ENCODE measurements at regions not wholly inside any gene's neighbourhood (a gene's known extent, or its start where the extent isn't known, plus 50 kb on each side); places are given as distances from the start of the nearest gene placed in this dataset.

GRCh38 chr2:59803586-59803985 lies 749.9 kb downstream of the BCL11A start:
- no peaks in the 10 kb centered on the region for H3K27me3 Mint-ChIP-seq
- 95% methylated on average over 6 of the region's 8 CpGs for WGBS (ENCODE audit: insufficient coverage)

GRCh38 chr2:59798687-59799232 lies 754.7 kb downstream of the BCL11A start:
- ChIA-PET CTCF (no interaction called here), POLR2A (no interaction called here)
- no peak overlapping the region for H2AFZ ChIP-seq (ENCODE audit: insufficient read depth, low read depth, low read length, poor library complexity, severe bottlenecking)
- Mint-ChIP-seq H3K27me3 (no peaks in the 10 kb centered on the region), H3K4me1 (no peaks in the 10 kb centered on the region), H3K27ac (no peak overlapping the region), H3K9me3 (ENCODE audit: insufficient read depth) (peaks cover 7% of the 10 kb centered on the region), H3K4me3 (no peak overlapping the region)
- H3K27me3 ChIP-seq (replicated peaks in 1 of 4; ENCODE audit: control extremely low read depth in 1 of 4, control insufficient read depth in 3 of 4, insufficient read depth in 4 of 4, low read length in 3 of 4) = no peaks in the 10 kb centered on the region
- no peak for TF ChIP-seq CTCF (IDR thresholded peaks at IDR 0.05)
- TF ChIP-seq EZH2 (IDR thresholded peaks at IDR 0.05; ENCODE audit: borderline replicate concordance, insufficient read depth, low read depth, low read length, poor library complexity, severe bottlenecking) = no peak
- no peak for DNase-seq
- intact Hi-C loops (cut with micrococcal nuclease) = no loop called here
- H4K20me1 ChIP-seq (ENCODE audit: control insufficient read depth, insufficient read depth, low read length, poor library complexity, severe bottlenecking) = no peaks in the 10 kb centered on the region
- WGBS (ENCODE audit: insufficient coverage) = 96% methylated on average over 5 of the region's 9 CpGs
- peaks cover 0 to 2% (median 0%) of the 10 kb centered on the region in 3 donors for H3K9me3 ChIP-seq (ENCODE audit: control extremely low read depth in 1 of 3, control insufficient read depth in 2 of 3, insufficient read depth in 1 of 3, low read length in 2 of 3)
- ATAC-seq (ENCODE audit: low read depth) = no peak
- H3K4me1 ChIP-seq (ENCODE audit: control insufficient read depth in 2 of 2, insufficient read depth in 2 of 2, low read length in 2 of 2) = no peaks in the 10 kb centered on the region
- no peaks in the 10 kb centered on the region for H3K79me2 ChIP-seq (ENCODE audit: control insufficient read depth, insufficient read depth, low read length)
- H3K4me2 ChIP-seq (replicated peaks; ENCODE audit: low read depth, low read length, poor library complexity, severe bottlenecking) = no peak overlapping the region
- no peak overlapping the region for H3K27ac ChIP-seq (ENCODE audit: low read length in 2 of 2)
- H3K36me3 ChIP-seq (replicated peaks in 1 of 2; ENCODE audit: control extremely low read depth in 1 of 2, control insufficient read depth in 1 of 2, extremely low read depth in 1 of 2, insufficient read depth in 2 of 2, low read length in 1 of 2) = no peaks in the 10 kb centered on the region
- H3K9ac ChIP-seq (ENCODE audit: low read length) = no peak overlapping the region
- H3K4me3 ChIP-seq (ENCODE audit: control extremely low read depth in 1 of 5, extremely low read depth in 1 of 5, insufficient read depth in 1 of 5, low read depth in 2 of 5, low read length in 4 of 5) = no peak overlapping the region

More at GRCh38 chr2:59803586-59803985, 749.9 kb downstream of the BCL11A start:
- TF ChIP-seq CTCF (IDR thresholded peaks at IDR 0.05) (no peak), EZH2 (IDR thresholded peaks at IDR 0.05; ENCODE audit: borderline replicate concordance, insufficient read depth, low read depth, low read length, poor library complexity, severe bottlenecking) (no peak)
- ChIA-PET CTCF (no interaction called here), POLR2A (no interaction called here)
- H3K27ac ChIP-seq (ENCODE audit: low read length in 2 of 2) = no peak overlapping the region
- no peak overlapping the region for H2AFZ ChIP-seq (ENCODE audit: insufficient read depth, low read depth, low read length, poor library complexity, severe bottlenecking)
- ATAC-seq (ENCODE audit: low read depth) (no peak), DNase-seq (no peak)
- no peaks in the 10 kb centered on the region for H3K79me2 ChIP-seq (ENCODE audit: control insufficient read depth, insufficient read depth, low read length)
- peaks cover 0 to 2% (median 0%) of the 10 kb centered on the region in 3 donors for H3K9me3 ChIP-seq (ENCODE audit: control extremely low read depth in 1 of 3, control insufficient read depth in 2 of 3, insufficient read depth in 1 of 3, low read length in 2 of 3)
- H3K4me1 Mint-ChIP-seq = no peaks in the 10 kb centered on the region
- H3K4me1 ChIP-seq (ENCODE audit: control insufficient read depth in 2 of 2, insufficient read depth in 2 of 2, low read length in 2 of 2) = no peaks in the 10 kb centered on the region
- H3K4me3 ChIP-seq (ENCODE audit: control extremely low read depth in 1 of 5, extremely low read depth in 1 of 5, insufficient read depth in 1 of 5, low read depth in 2 of 5, low read length in 4 of 5) = no peak overlapping the region
- H3K27ac Mint-ChIP-seq = no peak overlapping the region
- intact Hi-C loops (cut with micrococcal nuclease) = no loop called here
- H3K9ac ChIP-seq (ENCODE audit: low read length) = no peak overlapping the region
- H3K4me2 ChIP-seq (replicated peaks; ENCODE audit: low read depth, low read length, poor library complexity, severe bottlenecking) = no peak overlapping the region
- H3K9me3 Mint-ChIP-seq (ENCODE audit: insufficient read depth) = peaks cover 4% of the 10 kb centered on the region
- H4K20me1 ChIP-seq (ENCODE audit: control insufficient read depth, insufficient read depth, low read length, poor library complexity, severe bottlenecking) = no peaks in the 10 kb centered on the region
- no peaks in the 10 kb centered on the region for H3K27me3 ChIP-seq (replicated peaks in 1 of 4; ENCODE audit: control extremely low read depth in 1 of 4, control insufficient read depth in 3 of 4, insufficient read depth in 4 of 4, low read length in 3 of 4)
- no peaks in the 10 kb centered on the region for H3K36me3 ChIP-seq (replicated peaks in 1 of 2; ENCODE audit: control extremely low read depth in 1 of 2, control insufficient read depth in 1 of 2, extremely low read depth in 1 of 2, insufficient read depth in 2 of 2, low read length in 1 of 2)
- H3K4me3 Mint-ChIP-seq = no peak overlapping the region
